ENCODE measurements at regions not wholly inside any gene's neighbourhood (a gene's known extent, or its start where the extent isn't known, plus 50 kb on each side); places are given as distances from the start of the nearest gene placed in this dataset.

DNA sequence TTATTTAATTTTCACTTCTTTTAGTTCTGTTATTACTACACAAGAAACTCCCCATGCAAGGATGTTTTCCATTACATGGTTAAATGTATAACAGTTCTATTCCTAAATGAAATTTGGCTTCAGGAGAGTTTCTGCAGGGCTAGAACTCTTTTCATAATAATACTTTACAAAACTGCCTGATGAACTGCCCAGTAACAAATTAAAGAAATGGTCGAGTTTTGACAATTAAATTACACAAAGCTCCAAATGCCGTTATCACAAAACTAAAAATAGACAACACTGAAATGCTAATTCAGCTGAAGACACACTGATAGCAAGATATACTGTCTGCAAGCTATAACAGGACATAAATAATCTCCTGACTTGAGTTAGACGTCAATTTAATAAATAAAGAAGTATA lies 435.2 kb upstream of the CCDC54 start:
- TF ChIP-seq SUZ12 (IDR thresholded peaks at IDR 0.05; ENCODE audit: extremely low read depth, insufficient read depth, insufficient read length), result no peak
- no peak for TF ChIP-seq YY1 (IDR thresholded peaks at IDR 0.05; ENCODE audit: insufficient read depth, insufficient read length)
- no peak for TF ChIP-seq ZNF274 (IDR thresholded peaks at IDR 0.05; ENCODE audit: low read depth, low read length)
